CD14-positive monocyte (primary cell): ENCODE measurements at regions not wholly inside any gene's neighbourhood (a gene's known extent, or its start where the extent isn't known, plus 50 kb on each side); places are given as distances from the start of the nearest gene placed in this dataset.

Experiments used
- DNase-seq, 3 donors: peaks; one replicate each; pipeline ENCODE4 v3.0.0-alpha.2; 2011 to 2022
- H2AFZ ChIP-seq: 2 replicates; pipeline ENCODE4 v1.6.0; 2012; ENCODE audit warnings: mild to moderate bottlenecking, low read depth, low read length, inconsistent platforms; ENCODE audit not compliant: insufficient read depth, poor library complexity, severe bottlenecking
- H3K27ac ChIP-seq, 2 donors: 1 replicate in 1 of 2; 2 replicates in 1 of 2; pipeline ENCODE4 v1.5.1; 2012 to 2013; ENCODE audit warnings: low read length in 2 of 2, control low read depth in 1 of 2, inconsistent platforms in 1 of 2, low read depth in 1 of 2, mild to moderate bottlenecking in 1 of 2
- H3K27me3 ChIP-seq, 2 donors: one replicate each; pipeline versions ENCODE4 v1.6.0 to v1.6.1; 2011 to 2013; ENCODE audit warnings: low read length in 2 of 2; ENCODE audit not compliant: control insufficient read depth in 2 of 2, insufficient read depth in 2 of 2
- H3K36me3 ChIP-seq, 2 donors: replicated peaks in 1 of 2; 1 replicate in 1 of 2; 2 replicates in 1 of 2; pipeline versions ENCODE4 v1.5.1 to v1.6.1; 2012 to 2013; ENCODE audit warnings: low read length in 2 of 2, control low read depth in 1 of 2, inconsistent platforms in 1 of 2, mild to moderate bottlenecking in 1 of 2; ENCODE audit not compliant: insufficient read depth in 2 of 2, control insufficient read depth in 1 of 2
- H3K4me1 ChIP-seq, 2 donors: 1 replicate in 1 of 2; 2 replicates in 1 of 2; pipeline versions ENCODE4 v1.5.1 to v1.6.1; 2012 to 2013; ENCODE audit warnings: low read length in 2 of 2, control low read depth in 1 of 2, inconsistent platforms in 1 of 2, mild to moderate bottlenecking in 1 of 2, moderate library complexity in 1 of 2; ENCODE audit not compliant: insufficient read depth in 2 of 2, control insufficient read depth in 1 of 2
- H3K4me2 ChIP-seq: replicated peaks from 2 replicates; pipeline ENCODE3; 2012; ENCODE audit warnings: low read length, moderate library complexity, mild to moderate bottlenecking; ENCODE audit not compliant: poor library complexity, severe bottlenecking; ENCODE audit errors: extremely low read depth
- H3K4me3 ChIP-seq, 3 experiments: fragments of 200-600 bp in 1 of 3; sonication (generic) in 1 of 3; replicated peaks in 1 of 3; 1 replicate in 2 of 3; 2 replicates in 1 of 3; pipeline ENCODE4 v1.5.1; 2011 to 2013; ENCODE audit warnings: low read length in 3 of 3, mild to moderate bottlenecking in 3 of 3, control low read depth in 2 of 3, low read depth in 2 of 3, inconsistent platforms in 1 of 3, moderate library complexity in 1 of 3
- H3K79me2 ChIP-seq: 2 replicates; pipeline ENCODE4 v1.6.0; 2012; ENCODE audit warnings: mild to moderate bottlenecking, control low read depth, inconsistent platforms, low read length, moderate library complexity; ENCODE audit not compliant: insufficient read depth
- H3K9ac ChIP-seq: 2 replicates; pipeline ENCODE4 v1.6.0; 2017; ENCODE audit warnings: low read length, mild to moderate bottlenecking; ENCODE audit not compliant: insufficient read depth, poor library complexity, severe bottlenecking
- H3K9me3 ChIP-seq, 2 donors: replicated peaks in 1 of 2; 1 replicate in 1 of 2; 2 replicates in 1 of 2; pipeline versions ENCODE4 v1.5.1 to v1.6.1; 2012 to 2013; ENCODE audit warnings: low read length in 2 of 2, control low read depth in 1 of 2; ENCODE audit not compliant: control insufficient read depth in 1 of 2, insufficient read depth in 1 of 2
- H4K20me1 ChIP-seq: 2 replicates; pipeline ENCODE4 v1.6.0; 2012; ENCODE audit warnings: mild to moderate bottlenecking, low read length, control low read depth, moderate library complexity; ENCODE audit not compliant: insufficient read depth
- H3K27ac Mint-ChIP-seq, 7 donors: one replicate each; pipeline ENCODE4 v1.8.0; 2020; ENCODE audit warnings: mild to moderate bottlenecking in 7 of 7, mixed read lengths in 7 of 7, moderate library complexity in 6 of 7, inconsistent platforms in 2 of 7
- H3K27me3 Mint-ChIP-seq, 3 donors: one replicate each; pipeline ENCODE4 v1.8.0; 2021 to 2022; ENCODE audit warnings: low read depth in 3 of 3, mild to moderate bottlenecking in 3 of 3, mixed read lengths in 3 of 3, moderate library complexity in 3 of 3, inconsistent platforms in 1 of 3
- H3K36me3 Mint-ChIP-seq, 2 donors: one replicate each; pipeline ENCODE4 v1.8.0; 2020; ENCODE audit warnings: mixed read lengths in 2 of 2, inconsistent platforms in 1 of 2, mild to moderate bottlenecking in 1 of 2
- H3K4me1 Mint-ChIP-seq: one replicate; pipeline ENCODE4 v1.8.0; 2020; ENCODE audit warnings: mild to moderate bottlenecking, mixed read lengths
- H3K4me3 Mint-ChIP-seq, 2 donors: one replicate each; pipeline ENCODE4 v1.8.0; 2020; ENCODE audit warnings: mild to moderate bottlenecking in 2 of 2, mixed read lengths in 2 of 2, moderate library complexity in 1 of 2
- H3K9me3 Mint-ChIP-seq, 7 donors: one replicate each; pipeline ENCODE4 v1.8.0; 2020 to 2022; ENCODE audit warnings: mixed read lengths in 7 of 7, mild to moderate bottlenecking in 6 of 7, moderate library complexity in 6 of 7, inconsistent platforms in 2 of 7
- WGBS: methylation state at CpG from one replicate; pipeline ENCODE4 v1.1.5; 2013; ENCODE audit warnings: missing lambda C conversion rate; ENCODE audit not compliant: insufficient coverage; 5-methylcytosine and 5-hydroxymethylcytosine counted together
- intact Hi-C, 2 donors: fragments of 100-400 bp; cut with micrococcal nuclease; formaldehyde crosslinking; loops; one replicate each; pipeline versions ENCODE4 v1.15.0 to v1.15.1; 2023
- TF ChIP-seq, protein P1 (sequence below): fragments of 200-600 bp; IDR thresholded peaks from one replicate; pipeline ENCODE4 v1.8.0; 2022; ENCODE audit warnings: antibody characterized with exemption, mild to moderate bottlenecking

DNA sequence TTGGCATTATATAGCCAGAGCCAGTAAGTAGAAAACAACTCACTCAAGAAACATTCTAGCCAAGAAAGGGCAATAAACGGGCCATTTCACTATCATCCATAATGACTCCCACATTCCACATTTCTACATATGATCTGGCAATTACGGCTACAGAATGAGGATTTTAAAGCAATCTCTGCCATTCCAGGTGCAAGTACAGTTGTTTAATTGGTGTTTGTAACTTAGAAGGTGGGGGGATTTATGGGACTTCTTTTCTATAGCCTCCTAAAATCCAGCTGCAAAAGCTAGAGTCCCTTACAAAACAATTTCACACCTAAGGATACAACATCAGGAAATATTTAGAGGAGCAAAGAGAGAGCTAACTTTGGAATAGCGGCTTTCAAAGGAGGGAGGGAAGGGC is 295.4 kb upstream of the RORA start:
- Mint-ChIP-seq H3K9me3 (no peaks in the 10 kb centered on the region), H3K27me3 (peaks cover 0 to 4% (median 0%) of the 10 kb centered on the region in 3 donors), H3K4me3 (no peak overlapping the region), H3K27ac (no peak overlapping the region), H3K36me3 (no peaks in the 10 kb centered on the region), H3K4me1 (no peaks in the 10 kb centered on the region)
- DNase-seq: no peak
- WGBS: 90% methylated on average over 1 of the region's 3 CpGs
- Histone ChIP-seq H3K4me1 (no peaks in the 10 kb centered on the region), H3K36me3 (no peaks in the 10 kb centered on the region), H3K9me3 (no peaks in the 10 kb centered on the region), H3K79me2 (no peaks in the 10 kb centered on the region), H3K9ac (no peak overlapping the region), H3K27ac (no peak overlapping the region), H2AFZ (no peak overlapping the region), H3K27me3 (peaks cover 0 to 3% of the 10 kb centered on the region in 2 donors), H3K4me3 (no peak overlapping the region), H3K4me2 (no peak overlapping the region), H4K20me1 (no peaks in the 10 kb centered on the region)
- intact Hi-C loops: no loop called here
- TF ChIP-seq, protein P1, sequence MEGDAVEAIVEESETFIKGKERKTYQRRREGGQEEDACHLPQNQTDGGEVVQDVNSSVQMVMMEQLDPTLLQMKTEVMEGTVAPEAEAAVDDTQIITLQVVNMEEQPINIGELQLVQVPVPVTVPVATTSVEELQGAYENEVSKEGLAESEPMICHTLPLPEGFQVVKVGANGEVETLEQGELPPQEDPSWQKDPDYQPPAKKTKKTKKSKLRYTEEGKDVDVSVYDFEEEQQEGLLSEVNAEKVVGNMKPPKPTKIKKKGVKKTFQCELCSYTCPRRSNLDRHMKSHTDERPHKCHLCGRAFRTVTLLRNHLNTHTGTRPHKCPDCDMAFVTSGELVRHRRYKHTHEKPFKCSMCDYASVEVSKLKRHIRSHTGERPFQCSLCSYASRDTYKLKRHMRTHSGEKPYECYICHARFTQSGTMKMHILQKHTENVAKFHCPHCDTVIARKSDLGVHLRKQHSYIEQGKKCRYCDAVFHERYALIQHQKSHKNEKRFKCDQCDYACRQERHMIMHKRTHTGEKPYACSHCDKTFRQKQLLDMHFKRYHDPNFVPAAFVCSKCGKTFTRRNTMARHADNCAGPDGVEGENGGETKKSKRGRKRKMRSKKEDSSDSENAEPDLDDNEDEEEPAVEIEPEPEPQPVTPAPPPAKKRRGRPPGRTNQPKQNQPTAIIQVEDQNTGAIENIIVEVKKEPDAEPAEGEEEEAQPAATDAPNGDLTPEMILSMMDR: no peak

DNA sequence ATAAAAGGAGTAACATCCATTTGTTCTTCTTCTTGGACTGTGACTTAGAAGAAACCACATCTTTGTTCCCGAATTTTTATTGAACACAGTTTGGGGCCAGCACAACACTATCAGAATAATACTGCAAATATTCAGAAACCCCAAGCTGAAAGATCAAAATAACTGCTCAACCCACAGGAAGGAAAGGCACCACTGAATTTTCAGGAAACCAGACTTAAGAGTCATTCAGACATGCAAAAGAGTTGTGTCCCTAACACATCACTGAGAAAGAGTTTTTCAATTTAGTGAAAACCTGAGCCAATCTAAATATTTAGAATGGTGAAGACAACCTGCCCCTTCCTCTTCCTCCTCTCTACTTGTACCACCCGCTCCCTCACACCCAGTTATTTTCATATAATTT is 295.0 kb upstream of the RORA start:
- H3K9ac ChIP-seq: no peak overlapping the region

More for the DNA sequence above, 295.0 kb upstream of the RORA start:
- Histone ChIP-seq H3K27me3 (peaks cover 0 to 3% of the 10 kb centered on the region in 2 donors), H3K4me2 (no peak overlapping the region), H3K36me3 (no peaks in the 10 kb centered on the region), H3K27ac (no peak overlapping the region), H3K4me1 (no peaks in the 10 kb centered on the region), H3K79me2 (no peaks in the 10 kb centered on the region), H4K20me1 (no peaks in the 10 kb centered on the region), H3K9me3 (no peaks in the 10 kb centered on the region), H2AFZ (no peak overlapping the region), H3K4me3 (no peak overlapping the region)
- no peak overlapping the region for H3K27ac Mint-ChIP-seq
- TF ChIP-seq, protein P1: no peak
- H3K9me3 Mint-ChIP-seq: peaks cover 0 to 2% (median 0%) of the 10 kb centered on the region in 7 donors
- peaks cover 0 to 4% (median 0%) of the 10 kb centered on the region in 3 donors for H3K27me3 Mint-ChIP-seq
- intact Hi-C loops: no loop called here
- H3K36me3 Mint-ChIP-seq: no peaks in the 10 kb centered on the region
- no peaks in the 10 kb centered on the region for H3K4me1 Mint-ChIP-seq
- no peak overlapping the region for H3K4me3 Mint-ChIP-seq
- DNase-seq: no peak
- 0% methylated on average over 1 of the region's 2 CpGs for whole genome bisulfite sequencing
